GM12878 (cell line): ENCODE measurements at regions not wholly inside any gene's neighbourhood (a gene's known extent, or its start where the extent isn't known, plus 50 kb on each side); places are given as distances from the start of the nearest gene placed in this dataset.
A peak's percentile ranks its signal among the peaks of the same experiment; 100 is the strongest.

Experiments used
- ATAC-seq: fragments of 200-7000 bp; cut with Tn5 transposase; 3 replicates; pipeline ENCODE4 v1.9.1; 2020; ENCODE audit warnings: mild to moderate bottlenecking, moderate library complexity
- BruUV-seq: library from RNA; stranded (reverse); fragments of 400-500 nt; replicated peaks from 2 replicates; lab custom pipeline; 2021; lab: Mats Ljungman, UMichigan
- CTCF ChIA-PET: fragments of 300-600 bp; sonication (Branson Sonifier 250); formaldehyde crosslinking; extraction: SDS; loops from one replicate; lab custom pipeline; 2021; ENCODE audit warnings: inconsistent platforms; lab: Yijun Ruan, JAX
- POLR2A ChIA-PET: fragments of 350-600 bp; formaldehyde crosslinking; extraction: SDS; loops from one replicate; lab custom pipeline; 2021; ENCODE audit warnings: inconsistent platforms; lab: Charles Lee
- RAD21 ChIA-PET: fragments of 300-600 bp; sonication (Branson Sonifier 250); formaldehyde crosslinking; loops from one replicate; lab custom pipeline; 2023; ENCODE audit warnings: antibody characterized with exemption; ENCODE audit not compliant: unreplicated experiment; lab: Charles Lee
- SMC1A ChIA-PET: fragments of 300-600 bp; sonication (Branson Sonifier 250); formaldehyde crosslinking; loops from one replicate; lab custom pipeline; 2023; ENCODE audit not compliant: unreplicated experiment, uncharacterized antibody; lab: Charles Lee
- DNase-seq: peaks from one replicate; pipeline ENCODE4 v3.0.0-alpha.2; 2011; ENCODE audit warnings: low read depth, low spot score
- FAIRE-seq: peaks from 3 replicates; lab custom pipeline; 2011; peaks lifted over from hg19 to GRCh38; lab: Jason Lieb, UNC
- H2AFZ ChIP-seq: 2 replicates; pipeline ENCODE4 v1.6.0; 2011; ENCODE audit warnings: low read depth, low read length, control low read depth; ENCODE audit not compliant: control insufficient read depth
- H3K27ac ChIP-seq: 2 replicates; pipeline ENCODE4 v1.5.1; 2011; ENCODE audit warnings: control low read depth; ENCODE audit not compliant: control insufficient read depth, insufficient read depth
- H3K27me3 ChIP-seq, 2 experiments: replicated peaks in 1 of 2; 2 replicates each; pipeline versions ENCODE4 v1.6.0 to v1.6.1; 2011; ENCODE audit warnings: low read length in 1 of 2; ENCODE audit not compliant: control insufficient read depth in 2 of 2, insufficient read depth in 2 of 2
- H3K36me3 ChIP-seq, 2 experiments: 2 replicates each; pipeline ENCODE4 v1.5.1; 2011; ENCODE audit warnings: low read length in 1 of 2; ENCODE audit not compliant: control insufficient read depth in 2 of 2, insufficient read depth in 2 of 2
- H3K4me1 ChIP-seq: 2 replicates; pipeline ENCODE4 v1.6.1; 2011; ENCODE audit warnings: mild to moderate bottlenecking, low read length, moderate library complexity, mixed read lengths; ENCODE audit not compliant: control insufficient read depth, insufficient read depth
- H3K4me2 ChIP-seq: 2 replicates; pipeline ENCODE4 v1.6.0; 2011; ENCODE audit warnings: control low read depth; ENCODE audit not compliant: control insufficient read depth, insufficient read depth
- H3K4me3 ChIP-seq: fragments of 200-600 bp; sonication (generic); 2 replicates; pipeline ENCODE4 v1.5.1; 2016
- H3K79me2 ChIP-seq: 2 replicates; pipeline ENCODE4 v1.6.0; 2011; ENCODE audit warnings: low read length; ENCODE audit not compliant: control insufficient read depth, insufficient read depth
- H3K9ac ChIP-seq: 2 replicates; pipeline ENCODE4 v1.8.0; 2011; ENCODE audit warnings: low read length, control low read depth, mixed read lengths; ENCODE audit not compliant: control insufficient read depth, insufficient read depth
- H3K9me3 ChIP-seq: replicated peaks from 3 replicates; pipeline ENCODE4 v1.5.1; 2011; ENCODE audit warnings: mild to moderate bottlenecking, low read length; ENCODE audit not compliant: control insufficient read depth, insufficient read depth
- H4K20me1 ChIP-seq: 2 replicates; pipeline ENCODE4 v1.6.0; 2011; ENCODE audit not compliant: control insufficient read depth, insufficient read depth
- BHLHE40 ChIP-seq, 2 experiments: fragments of 450-650 bp in 1 of 2; IDR thresholded peaks; 2 replicates each; pipeline ENCODE4 v1.6.1; 2011 to 2017; ENCODE audit warnings: low read depth in 2 of 2, borderline replicate concordance in 1 of 2, improper control_type of control experiment in 1 of 2, low read length in 1 of 2, mild to moderate bottlenecking in 1 of 2
- HDAC6 ChIP-seq: fragments of 200-600 bp; sonication (generic); IDR thresholded peaks from one replicate; pipeline ENCODE4 v1.8.0; 2017; ENCODE audit warnings: antibody characterized with exemption; ENCODE audit not compliant: unreplicated experiment
- MEF2A ChIP-seq: IDR thresholded peaks from 2 replicates; pipeline ENCODE4 v1.6.1; 2011; ENCODE audit warnings: low read depth, mild to moderate bottlenecking, low read length, moderate library complexity; ENCODE audit not compliant: insufficient read depth
- MLLT1 ChIP-seq: fragments of 450-650 bp; IDR thresholded peaks from 2 replicates; pipeline ENCODE4 v1.6.1; 2016; ENCODE audit warnings: mild to moderate bottlenecking
- MTA3 ChIP-seq: IDR thresholded peaks from 2 replicates; pipeline ENCODE4 v1.6.1; 2012; ENCODE audit warnings: low read length, inconsistent platforms, borderline replicate concordance
- SIX5 ChIP-seq: IDR thresholded peaks from 2 replicates; pipeline ENCODE4 v1.6.1; 2011; ENCODE audit warnings: mild to moderate bottlenecking, low read depth, low read length, moderate library complexity; ENCODE audit not compliant: severe bottlenecking
- WGBS: methylation state at CpG from one replicate; pipeline ENCODE4 v1.1.6; 2016; ENCODE audit warnings: low lambda C conversion rate; ENCODE audit not compliant: insufficient replicate concordance, insufficient coverage; ENCODE audit errors: missing lambda C conversion rate; 5-methylcytosine and 5-hydroxymethylcytosine counted together
- in situ Hi-C: fragments of 300-500 bp; cut with MboI; formaldehyde crosslinking; loops from 9 replicates; pipeline ENCODE4 v1.14.3; 2018; ENCODE audit warnings: mixed read lengths
- intact Hi-C: fragments of 100-400 bp; cut with micrococcal nuclease; formaldehyde crosslinking; loops from one replicate; pipeline ENCODE4 v1.14.2; 2022; ENCODE audit not compliant: unreplicated experiment

- TF ChIP-seq SIX5, result no peak
- peak; percentile 79 for TF ChIP-seq MEF2A
- no peak for TF ChIP-seq MLLT1
- TF ChIP-seq MTA3, result no peak
- no peak for TF ChIP-seq HDAC6
- no peak for TF ChIP-seq BHLHE40 (IDR thresholded peaks at IDR 0.05; ENCODE audit: borderline replicate concordance in 1 of 2, low read depth in 2 of 2, low read length in 1 of 2)
- peaks cover 23% of the 10 kb centered on the region for H3K4me1 ChIP-seq
- H3K9me3 ChIP-seq, result peaks cover 14% of the 10 kb centered on the region; the same call in 2 of the 3 replicates
- H3K9ac ChIP-seq, result no peak overlapping the region
- DNase-seq, result no peak
- no peaks in the 10 kb centered on the region for H3K27me3 ChIP-seq
- ChIA-PET POLR2A (interaction anchor here (0.8 to 1.6 kb wide), 4 partner anchors 10 to 176 kb away, joined by 3 to 6 read pairs (median 4); no protein-coding TSS in a partner anchor), SMC1A (interaction anchor here (0.8 to 3.5 kb wide), 10 partner anchors 9 to 281 kb away, joined by 3 to 18 read pairs (median 4); no protein-coding TSS in a partner anchor), RAD21 (interaction anchor here (1.1 to 3.1 kb wide), 4 partner anchors 8 to 109 kb away, joined by 3 to 10 read pairs (median 4); no protein-coding TSS in a partner anchor), CTCF (interaction anchor here (1.1 kb wide), 1 partner anchor 52 kb away, joined by 3 read pairs; no protein-coding TSS in a partner anchor)
- intact Hi-C loops (loop anchor here (5.0 kb wide), 1 partner anchor 284 kb away; the partner anchor contains the start of gene SIPA1L1), in situ Hi-C loops (no loop called here)
- FAIRE-seq, result no peak
- H3K36me3 ChIP-seq, result no peaks in the 10 kb centered on the region
- peaks cover 58% of the 10 kb centered on the region for H3K79me2 ChIP-seq
- BruUV-seq, result no TSS peak
- 50% methylated on average over 5 of the region's 5 CpGs for WGBS
- ATAC-seq, result peak; percentile 69
- H3K4me3 ChIP-seq, result no peak overlapping the region
- H4K20me1 ChIP-seq, result no peaks in the 10 kb centered on the region
- H3K27ac ChIP-seq, result peak overlapping the region; percentile 77
- H2AFZ ChIP-seq, result no peak overlapping the region
- peak overlapping the region; percentile 67; the same call in 1 of the 2 replicates for H3K4me2 ChIP-seq
Observed at GRCh38 chr14:71606575-71606974, 325.7 kb upstream of the RGS6 start.
